CD14-positive monocyte (primary cell): ENCODE measurements at regions not wholly inside any gene's neighbourhood (a gene's known extent, or its start where the extent isn't known, plus 50 kb on each side); places are given as distances from the start of the nearest gene placed in this dataset.
"Not testable (repeated sequence)": the region's sequence is repeated elsewhere in the genome, so short reads cannot be mapped to it uniquely, and the experiment has no call there.

Experiments used
- DNase-seq, 3 donors: peaks; one replicate each; pipeline ENCODE4 v3.0.0-alpha.2; 2011 to 2022
- H2AFZ ChIP-seq: 2 replicates; pipeline ENCODE4 v1.6.0; 2012; ENCODE audit warnings: mild to moderate bottlenecking, low read depth, low read length, inconsistent platforms; ENCODE audit not compliant: insufficient read depth, poor library complexity, severe bottlenecking
- H3K27ac ChIP-seq, 2 donors: 1 replicate in 1 of 2; 2 replicates in 1 of 2; pipeline ENCODE4 v1.5.1; 2012 to 2013; ENCODE audit warnings: low read length in 2 of 2, control low read depth in 1 of 2, inconsistent platforms in 1 of 2, low read depth in 1 of 2, mild to moderate bottlenecking in 1 of 2
- H3K27me3 ChIP-seq, 2 donors: one replicate each; pipeline versions ENCODE4 v1.6.0 to v1.6.1; 2011 to 2013; ENCODE audit warnings: low read length in 2 of 2; ENCODE audit not compliant: control insufficient read depth in 2 of 2, insufficient read depth in 2 of 2
- H3K36me3 ChIP-seq, 2 donors: replicated peaks in 1 of 2; 1 replicate in 1 of 2; 2 replicates in 1 of 2; pipeline versions ENCODE4 v1.5.1 to v1.6.1; 2012 to 2013; ENCODE audit warnings: low read length in 2 of 2, control low read depth in 1 of 2, inconsistent platforms in 1 of 2, mild to moderate bottlenecking in 1 of 2; ENCODE audit not compliant: insufficient read depth in 2 of 2, control insufficient read depth in 1 of 2
- H3K4me1 ChIP-seq, 2 donors: 1 replicate in 1 of 2; 2 replicates in 1 of 2; pipeline versions ENCODE4 v1.5.1 to v1.6.1; 2012 to 2013; ENCODE audit warnings: low read length in 2 of 2, control low read depth in 1 of 2, inconsistent platforms in 1 of 2, mild to moderate bottlenecking in 1 of 2, moderate library complexity in 1 of 2; ENCODE audit not compliant: insufficient read depth in 2 of 2, control insufficient read depth in 1 of 2
- H3K4me2 ChIP-seq: replicated peaks from 2 replicates; pipeline ENCODE3; 2012; ENCODE audit warnings: low read length, moderate library complexity, mild to moderate bottlenecking; ENCODE audit not compliant: poor library complexity, severe bottlenecking; ENCODE audit errors: extremely low read depth
- H3K4me3 ChIP-seq, 3 experiments: fragments of 200-600 bp in 1 of 3; sonication (generic) in 1 of 3; replicated peaks in 1 of 3; 1 replicate in 2 of 3; 2 replicates in 1 of 3; pipeline ENCODE4 v1.5.1; 2011 to 2013; ENCODE audit warnings: low read length in 3 of 3, mild to moderate bottlenecking in 3 of 3, control low read depth in 2 of 3, low read depth in 2 of 3, inconsistent platforms in 1 of 3, moderate library complexity in 1 of 3
- H3K79me2 ChIP-seq: 2 replicates; pipeline ENCODE4 v1.6.0; 2012; ENCODE audit warnings: mild to moderate bottlenecking, control low read depth, inconsistent platforms, low read length, moderate library complexity; ENCODE audit not compliant: insufficient read depth
- H3K9ac ChIP-seq: 2 replicates; pipeline ENCODE4 v1.6.0; 2017; ENCODE audit warnings: low read length, mild to moderate bottlenecking; ENCODE audit not compliant: insufficient read depth, poor library complexity, severe bottlenecking
- H3K9me3 ChIP-seq, 2 donors: replicated peaks in 1 of 2; 1 replicate in 1 of 2; 2 replicates in 1 of 2; pipeline versions ENCODE4 v1.5.1 to v1.6.1; 2012 to 2013; ENCODE audit warnings: low read length in 2 of 2, control low read depth in 1 of 2; ENCODE audit not compliant: control insufficient read depth in 1 of 2, insufficient read depth in 1 of 2
- H4K20me1 ChIP-seq: 2 replicates; pipeline ENCODE4 v1.6.0; 2012; ENCODE audit warnings: mild to moderate bottlenecking, low read length, control low read depth, moderate library complexity; ENCODE audit not compliant: insufficient read depth
- H3K27ac Mint-ChIP-seq, 7 donors: one replicate each; pipeline ENCODE4 v1.8.0; 2020; ENCODE audit warnings: mild to moderate bottlenecking in 7 of 7, mixed read lengths in 7 of 7, moderate library complexity in 6 of 7, inconsistent platforms in 2 of 7
- H3K27me3 Mint-ChIP-seq, 3 donors: one replicate each; pipeline ENCODE4 v1.8.0; 2021 to 2022; ENCODE audit warnings: low read depth in 3 of 3, mild to moderate bottlenecking in 3 of 3, mixed read lengths in 3 of 3, moderate library complexity in 3 of 3, inconsistent platforms in 1 of 3
- H3K36me3 Mint-ChIP-seq, 2 donors: one replicate each; pipeline ENCODE4 v1.8.0; 2020; ENCODE audit warnings: mixed read lengths in 2 of 2, inconsistent platforms in 1 of 2, mild to moderate bottlenecking in 1 of 2
- H3K4me1 Mint-ChIP-seq: one replicate; pipeline ENCODE4 v1.8.0; 2020; ENCODE audit warnings: mild to moderate bottlenecking, mixed read lengths
- H3K4me3 Mint-ChIP-seq, 2 donors: one replicate each; pipeline ENCODE4 v1.8.0; 2020; ENCODE audit warnings: mild to moderate bottlenecking in 2 of 2, mixed read lengths in 2 of 2, moderate library complexity in 1 of 2
- H3K9me3 Mint-ChIP-seq, 7 donors: one replicate each; pipeline ENCODE4 v1.8.0; 2020 to 2022; ENCODE audit warnings: mixed read lengths in 7 of 7, mild to moderate bottlenecking in 6 of 7, moderate library complexity in 6 of 7, inconsistent platforms in 2 of 7
- WGBS: methylation state at CpG from one replicate; pipeline ENCODE4 v1.1.5; 2013; ENCODE audit warnings: missing lambda C conversion rate; ENCODE audit not compliant: insufficient coverage; 5-methylcytosine and 5-hydroxymethylcytosine counted together
- intact Hi-C, 2 donors: fragments of 100-400 bp; cut with micrococcal nuclease; formaldehyde crosslinking; loops; one replicate each; pipeline versions ENCODE4 v1.15.0 to v1.15.1; 2023

GRCh38 chr21:7941432-7941831 is 2580.0 kb upstream of the TPTE start:
- H3K36me3 ChIP-seq, H3K9ac ChIP-seq, H3K4me2 ChIP-seq, intact Hi-C loops, H3K4me3 Mint-ChIP-seq, H3K4me1 Mint-ChIP-seq, H3K4me1 ChIP-seq, H4K20me1 ChIP-seq, H3K27me3 Mint-ChIP-seq, H2AFZ ChIP-seq, H3K36me3 Mint-ChIP-seq, H3K27ac Mint-ChIP-seq, H3K4me3 ChIP-seq, H3K27ac ChIP-seq, DNase-seq, H3K27me3 ChIP-seq, H3K79me2 ChIP-seq: not testable (repeated sequence)
- WGBS: 79% methylated on average over 12 of the region's 12 CpGs
- H3K9me3 ChIP-seq: peaks cover 0 to 100% of the 10 kb centered on the region in 2 donors
- H3K9me3 Mint-ChIP-seq: peaks cover 79 to 100% (median 95%) of the 10 kb centered on the region in 7 donors

DNA sequence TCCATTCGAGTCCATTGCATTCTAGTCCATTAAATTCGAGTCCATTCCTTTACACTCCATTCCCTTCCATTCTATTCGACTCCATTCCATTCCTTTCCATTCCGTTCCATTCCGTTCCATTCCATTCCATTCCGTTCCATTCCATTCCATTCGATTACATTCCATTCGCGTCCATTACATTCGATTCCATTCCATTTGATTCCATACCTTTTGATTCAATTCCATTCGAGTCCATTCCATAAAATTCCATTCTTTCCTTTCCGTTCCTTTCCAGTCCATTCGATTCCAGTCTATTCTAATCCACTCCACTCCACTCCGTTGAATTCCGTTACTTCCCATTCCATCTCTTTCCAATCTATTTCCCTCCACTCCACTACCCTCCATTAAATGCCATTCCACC is 2579.2 kb upstream of the TPTE start:
- H3K4me1 ChIP-seq, H2AFZ ChIP-seq, H3K9ac ChIP-seq, intact Hi-C loops, H3K27me3 Mint-ChIP-seq, H3K79me2 ChIP-seq, H3K36me3 ChIP-seq, H3K4me1 Mint-ChIP-seq, H3K4me3 Mint-ChIP-seq, H3K36me3 Mint-ChIP-seq, DNase-seq, H3K27me3 ChIP-seq, H3K27ac Mint-ChIP-seq, H4K20me1 ChIP-seq, H3K4me2 ChIP-seq, H3K27ac ChIP-seq: not testable (repeated sequence)
- H3K9me3 Mint-ChIP-seq: peaks cover 81 to 100% (median 96%) of the 10 kb centered on the region in 7 donors
- peaks cover 0 to 100% of the 10 kb centered on the region in 2 donors for H3K9me3 ChIP-seq
- 77% methylated on average over 15 of the region's 15 CpGs for WGBS
- H3K4me3 ChIP-seq: peak overlapping the region in 1 of 3 experiments; percentile 3

GRCh38 chr21:7943534-7943933 is 2577.8 kb upstream of the TPTE start:
- H3K4me1 ChIP-seq, DNase-seq, H3K79me2 ChIP-seq, H3K4me3 Mint-ChIP-seq, H3K4me2 ChIP-seq, H3K4me3 ChIP-seq, H3K4me1 Mint-ChIP-seq, H3K36me3 Mint-ChIP-seq, H2AFZ ChIP-seq, H3K9ac ChIP-seq, H3K27ac ChIP-seq, H4K20me1 ChIP-seq, intact Hi-C loops, H3K27me3 ChIP-seq, H3K27ac Mint-ChIP-seq, H3K27me3 Mint-ChIP-seq, H3K36me3 ChIP-seq: not testable (repeated sequence)
- WGBS: 80% methylated on average over 8 of the region's 8 CpGs
- H3K9me3 ChIP-seq: peaks cover 0 to 98% of the 10 kb centered on the region in 2 donors
- H3K9me3 Mint-ChIP-seq: peaks cover 82 to 100% (median 96%) of the 10 kb centered on the region in 7 donors
